ENCODE measurements at regions not wholly inside any gene's neighbourhood (a gene's known extent, or its start where the extent isn't known, plus 50 kb on each side); places are given as distances from the start of the nearest gene placed in this dataset.

DNA sequence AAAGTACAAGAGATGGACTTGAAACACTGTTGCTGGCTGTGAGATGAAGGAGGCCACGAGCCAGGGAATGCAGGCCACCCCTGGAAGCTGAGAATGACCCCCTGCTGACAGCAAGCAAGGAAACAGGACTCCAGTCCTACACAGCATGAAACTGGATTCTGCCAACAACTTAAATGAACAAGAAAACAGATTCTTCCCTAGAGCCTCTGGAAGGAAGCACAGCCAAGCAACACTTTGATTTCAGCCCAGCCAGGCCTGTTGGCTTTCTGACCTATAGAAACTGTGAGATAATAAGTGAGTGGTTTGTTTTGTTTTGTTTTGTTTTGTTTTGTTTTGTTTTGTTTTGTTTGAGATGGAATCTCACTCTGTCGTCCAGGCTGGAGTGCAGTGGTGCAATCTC lies 105.3 kb upstream of the CACNA1A start:
- H3K27ac ChIP-seq (ENCODE audit: low read depth) = no peak overlapping the region
- DNase-seq (ENCODE audit: low spot score) = no peak
- TF ChIP-seq ZNF114 (CRISPR knock-in tag; IDR thresholded peaks at IDR 0.05) = no peak
- TF ChIP-seq, protein P1, sequence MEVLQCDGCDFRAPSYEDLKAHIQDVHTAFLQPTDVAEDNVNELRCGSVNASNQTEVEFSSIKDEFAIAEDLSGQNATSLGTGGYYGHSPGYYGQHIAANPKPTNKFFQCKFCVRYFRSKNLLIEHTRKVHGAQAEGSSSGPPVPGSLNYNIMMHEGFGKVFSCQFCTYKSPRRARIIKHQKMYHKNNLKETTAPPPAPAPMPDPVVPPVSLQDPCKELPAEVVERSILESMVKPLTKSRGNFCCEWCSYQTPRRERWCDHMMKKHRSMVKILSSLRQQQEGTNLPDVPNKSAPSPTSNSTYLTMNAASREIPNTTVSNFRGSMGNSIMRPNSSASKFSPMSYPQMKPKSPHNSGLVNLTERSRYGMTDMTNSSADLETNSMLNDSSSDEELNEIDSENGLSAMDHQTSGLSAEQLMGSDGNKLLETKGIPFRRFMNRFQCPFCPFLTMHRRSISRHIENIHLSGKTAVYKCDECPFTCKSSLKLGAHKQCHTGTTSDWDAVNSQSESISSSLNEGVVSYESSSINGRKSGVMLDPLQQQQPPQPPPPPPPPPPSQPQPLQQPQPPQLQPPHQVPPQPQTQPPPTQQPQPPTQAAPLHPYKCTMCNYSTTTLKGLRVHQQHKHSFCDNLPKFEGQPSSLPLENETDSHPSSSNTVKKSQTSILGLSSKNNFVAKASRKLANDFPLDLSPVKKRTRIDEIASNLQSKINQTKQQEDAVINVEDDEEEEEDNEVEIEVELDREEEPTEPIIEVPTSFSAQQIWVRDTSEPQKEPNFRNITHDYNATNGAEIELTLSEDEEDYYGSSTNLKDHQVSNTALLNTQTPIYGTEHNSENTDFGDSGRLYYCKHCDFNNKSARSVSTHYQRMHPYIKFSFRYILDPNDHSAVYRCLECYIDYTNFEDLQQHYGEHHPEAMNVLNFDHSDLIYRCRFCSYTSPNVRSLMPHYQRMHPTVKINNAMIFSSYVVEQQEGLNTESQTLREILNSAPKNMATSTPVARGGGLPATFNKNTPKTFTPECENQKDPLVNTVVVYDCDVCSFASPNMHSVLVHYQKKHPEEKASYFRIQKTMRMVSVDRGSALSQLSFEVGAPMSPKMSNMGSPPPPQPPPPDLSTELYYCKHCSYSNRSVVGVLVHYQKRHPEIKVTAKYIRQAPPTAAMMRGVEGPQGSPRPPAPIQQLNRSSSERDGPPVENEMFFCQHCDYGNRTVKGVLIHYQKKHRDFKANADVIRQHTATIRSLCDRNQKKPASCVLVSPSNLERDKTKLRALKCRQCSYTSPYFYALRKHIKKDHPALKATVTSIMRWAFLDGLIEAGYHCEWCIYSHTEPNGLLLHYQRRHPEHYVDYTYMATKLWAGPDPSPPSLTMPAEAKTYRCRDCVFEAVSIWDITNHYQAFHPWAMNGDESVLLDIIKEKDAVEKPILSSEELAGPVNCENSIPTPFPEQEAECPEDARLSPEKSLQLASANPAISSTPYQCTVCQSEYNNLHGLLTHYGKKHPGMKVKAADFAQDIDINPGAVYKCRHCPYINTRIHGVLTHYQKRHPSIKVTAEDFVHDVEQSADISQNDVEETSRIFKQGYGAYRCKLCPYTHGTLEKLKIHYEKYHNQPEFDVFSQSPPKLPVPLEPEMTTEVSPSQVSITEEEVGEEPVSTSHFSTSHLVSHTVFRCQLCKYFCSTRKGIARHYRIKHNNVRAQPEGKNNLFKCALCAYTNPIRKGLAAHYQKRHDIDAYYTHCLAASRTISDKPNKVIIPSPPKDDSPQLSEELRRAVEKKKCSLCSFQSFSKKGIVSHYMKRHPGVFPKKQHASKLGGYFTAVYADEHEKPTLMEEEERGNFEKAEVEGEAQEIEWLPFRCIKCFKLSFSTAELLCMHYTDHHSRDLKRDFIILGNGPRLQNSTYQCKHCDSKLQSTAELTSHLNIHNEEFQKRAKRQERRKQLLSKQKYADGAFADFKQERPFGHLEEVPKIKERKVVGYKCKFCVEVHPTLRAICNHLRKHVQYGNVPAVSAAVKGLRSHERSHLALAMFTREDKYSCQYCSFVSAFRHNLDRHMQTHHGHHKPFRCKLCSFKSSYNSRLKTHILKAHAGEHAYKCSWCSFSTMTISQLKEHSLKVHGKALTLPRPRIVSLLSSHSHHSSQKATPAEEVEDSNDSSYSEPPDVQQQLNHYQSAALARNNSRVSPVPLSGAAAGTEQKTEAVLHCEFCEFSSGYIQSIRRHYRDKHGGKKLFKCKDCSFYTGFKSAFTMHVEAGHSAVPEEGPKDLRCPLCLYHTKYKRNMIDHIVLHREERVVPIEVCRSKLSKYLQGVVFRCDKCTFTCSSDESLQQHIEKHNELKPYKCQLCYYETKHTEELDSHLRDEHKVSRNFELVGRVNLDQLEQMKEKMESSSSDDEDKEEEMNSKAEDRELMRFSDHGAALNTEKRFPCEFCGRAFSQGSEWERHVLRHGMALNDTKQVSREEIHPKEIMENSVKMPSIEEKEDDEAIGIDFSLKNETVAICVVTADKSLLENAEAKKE (CRISPR knock-in tag; IDR thresholded peaks at IDR 0.05) = no peak
- no peak for TF ChIP-seq STAT1 (IDR thresholded peaks at IDR 0.05; ENCODE audit: unreplicated experiment)
- TF ChIP-seq, protein P2, sequence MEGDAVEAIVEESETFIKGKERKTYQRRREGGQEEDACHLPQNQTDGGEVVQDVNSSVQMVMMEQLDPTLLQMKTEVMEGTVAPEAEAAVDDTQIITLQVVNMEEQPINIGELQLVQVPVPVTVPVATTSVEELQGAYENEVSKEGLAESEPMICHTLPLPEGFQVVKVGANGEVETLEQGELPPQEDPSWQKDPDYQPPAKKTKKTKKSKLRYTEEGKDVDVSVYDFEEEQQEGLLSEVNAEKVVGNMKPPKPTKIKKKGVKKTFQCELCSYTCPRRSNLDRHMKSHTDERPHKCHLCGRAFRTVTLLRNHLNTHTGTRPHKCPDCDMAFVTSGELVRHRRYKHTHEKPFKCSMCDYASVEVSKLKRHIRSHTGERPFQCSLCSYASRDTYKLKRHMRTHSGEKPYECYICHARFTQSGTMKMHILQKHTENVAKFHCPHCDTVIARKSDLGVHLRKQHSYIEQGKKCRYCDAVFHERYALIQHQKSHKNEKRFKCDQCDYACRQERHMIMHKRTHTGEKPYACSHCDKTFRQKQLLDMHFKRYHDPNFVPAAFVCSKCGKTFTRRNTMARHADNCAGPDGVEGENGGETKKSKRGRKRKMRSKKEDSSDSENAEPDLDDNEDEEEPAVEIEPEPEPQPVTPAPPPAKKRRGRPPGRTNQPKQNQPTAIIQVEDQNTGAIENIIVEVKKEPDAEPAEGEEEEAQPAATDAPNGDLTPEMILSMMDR (conservative IDR thresholded peaks at IDR 0.05; ENCODE audit: low read depth in 2 of 2) = no peak
- TF ChIP-seq POLR2AphosphoS5 (IDR thresholded peaks at IDR 0.05; ENCODE audit: low read depth) = no peak
- no peak for TF ChIP-seq ZNF331 (CRISPR knock-in tag; IDR thresholded peaks at IDR 0.05; ENCODE audit: low read depth)
- no peak for TF ChIP-seq CREB1 (CRISPR knock-in tag; IDR thresholded peaks at IDR 0.05; ENCODE audit: low read depth)
- no peak for TF ChIP-seq EZH2phosphoT487 (IDR thresholded peaks at IDR 0.05; ENCODE audit: unreplicated experiment)
- TF ChIP-seq JUNB (IDR thresholded peaks at IDR 0.05; ENCODE audit: unreplicated experiment) = no peak
- no peaks in the 10 kb centered on the region for H3K4me1 ChIP-seq (ENCODE audit: insufficient read depth)
- H4K20me1 ChIP-seq (replicated peaks; ENCODE audit: insufficient read depth) = no peaks in the 10 kb centered on the region
- H3K27ac Mint-ChIP-seq = no peak overlapping the region
- H3K36me3 Mint-ChIP-seq (ENCODE audit: low read depth) = no peaks in the 10 kb centered on the region
- H3K27me3 ChIP-seq (ENCODE audit: insufficient read depth) = no peaks in the 10 kb centered on the region
- H3K9me2 ChIP-seq (ENCODE audit: insufficient read depth) = no peaks in the 10 kb centered on the region
- no peaks in the 10 kb centered on the region for H3K36me3 ChIP-seq (ENCODE audit: insufficient read depth)
- H3K9me3 Mint-ChIP-seq = no peaks in the 10 kb centered on the region
- H3K27me3 Mint-ChIP-seq (ENCODE audit: insufficient read depth, low read depth, poor library complexity) = peaks cover 13% of the 10 kb centered on the region
- H2AFZ ChIP-seq = no peak overlapping the region
- H3K79me2 ChIP-seq (replicated peaks; ENCODE audit: insufficient read depth) = no peaks in the 10 kb centered on the region
- no peak overlapping the region for H3K4me3 ChIP-seq
- H3K4me1 Mint-ChIP-seq = peaks cover 4% of the 10 kb centered on the region; the same call in 2 of the 3 replicates
- H3K4me3 Mint-ChIP-seq = no peak overlapping the region
- no peaks in the 10 kb centered on the region for H3F3A ChIP-seq (replicated peaks; ENCODE audit: low read depth)
- ATAC-seq = no peak
- no peak overlapping the region for H3K4me2 ChIP-seq

Measured in GM23338 (cell line).